Renal pelvis (tissue), 1 donor: ENCODE measurements at regions not wholly inside any gene's neighbourhood (a gene's known extent, or its start where the extent isn't known, plus 50 kb on each side); places are given as distances from the start of the nearest gene placed in this dataset.
A peak's percentile ranks its signal among the peaks of the same experiment; 100 is the strongest.
"Not testable (repeated sequence)": the region's sequence is repeated elsewhere in the genome, so short reads cannot be mapped to it uniquely, and the experiment has no call there.

ENCODE experiments used
- DNase-seq: peaks from one replicate; pipeline ENCODE4 v3.0.0-alpha.2; 2013

- no peak for DNase-seq
Observed at GRCh38 chr6:62889240-62889639, 322.0 kb upstream of the FKBP1C start.

DNA sequence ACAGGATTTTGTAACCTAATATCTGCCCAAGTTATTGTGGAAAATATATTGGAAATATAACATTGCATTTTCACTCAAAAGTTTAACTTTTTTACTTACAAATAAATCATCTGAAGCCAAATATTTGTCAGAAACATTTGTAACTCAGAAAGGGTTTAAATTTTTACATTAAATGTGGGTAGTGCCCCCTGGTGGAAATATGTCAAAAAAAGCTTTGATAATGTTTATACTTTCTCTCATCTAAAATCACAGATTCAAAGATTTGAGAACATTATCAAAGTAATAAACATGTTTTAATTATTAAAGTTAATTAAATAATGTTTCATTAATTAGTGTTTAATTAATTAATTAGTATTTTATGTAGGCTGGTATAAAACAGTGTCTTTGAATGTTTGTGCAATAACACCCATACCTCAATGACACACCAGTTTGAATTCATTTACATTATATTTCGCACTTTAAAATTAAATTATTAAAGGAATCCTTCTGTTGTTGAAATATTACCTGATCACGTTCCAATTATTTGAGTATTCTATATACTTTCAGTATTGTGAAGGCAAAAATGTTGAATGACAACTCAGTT lies 320.1 kb upstream of the FKBP1C start:
- DNase-seq = peak; percentile 1

DNA sequence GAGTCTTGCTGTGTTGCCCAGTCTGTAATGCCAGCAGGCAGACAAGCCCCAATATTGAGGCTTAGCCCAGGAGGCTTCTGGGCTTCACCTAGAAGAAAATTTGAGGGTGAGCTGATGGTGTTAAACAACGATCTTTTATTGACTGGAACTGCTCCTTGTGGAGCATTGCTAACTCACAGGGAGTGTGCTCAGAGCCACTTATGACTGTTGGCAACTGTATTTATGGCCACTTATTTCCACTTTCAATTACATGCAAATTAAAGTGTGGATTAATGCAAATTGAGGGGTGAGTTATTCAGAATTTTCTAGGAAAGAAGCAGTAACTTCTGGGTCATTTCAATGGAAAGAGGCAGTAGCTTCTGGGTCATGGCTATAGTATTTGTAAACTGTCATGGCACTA lies 317.2 kb upstream of the FKBP1C start:
- no peak for DNase-seq

GRCh38 chr6:62903266-62903665 lies 308.0 kb upstream of the FKBP1C start:
- DNase-seq = no peak

DNA sequence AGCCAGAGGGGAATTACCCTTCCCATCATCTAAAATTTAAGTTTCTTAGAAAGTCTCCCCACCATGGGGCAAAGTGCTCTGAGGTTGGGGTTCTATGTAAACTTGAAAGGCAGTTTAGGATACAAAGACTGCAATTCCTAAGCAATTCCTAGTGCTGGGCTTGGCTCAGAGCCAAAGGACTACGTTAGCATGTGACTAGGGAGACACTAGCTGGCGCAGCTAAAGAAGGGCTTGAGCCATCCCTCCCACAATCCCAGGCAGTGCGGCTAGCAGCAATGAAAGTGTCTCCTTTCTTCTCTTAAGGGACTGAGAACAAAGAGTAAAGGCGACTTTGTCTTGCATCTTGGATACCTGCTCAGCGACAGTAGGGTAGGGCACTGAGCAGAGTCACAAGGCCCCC lies 306.6 kb upstream of the FKBP1C start:
- no peak for DNase-seq

- no peak for DNase-seq
Observed at GRCh38 chr6:62914530-62914929, 296.7 kb upstream of the FKBP1C start.

- DNase-seq = no peak
Observed at GRCh38 chr6:62923728-62924127, 287.5 kb upstream of the FKBP1C start.

GRCh38 chr6:62940848-62941247 lies 270.4 kb upstream of the FKBP1C start:
- DNase-seq = no peak

DNA sequence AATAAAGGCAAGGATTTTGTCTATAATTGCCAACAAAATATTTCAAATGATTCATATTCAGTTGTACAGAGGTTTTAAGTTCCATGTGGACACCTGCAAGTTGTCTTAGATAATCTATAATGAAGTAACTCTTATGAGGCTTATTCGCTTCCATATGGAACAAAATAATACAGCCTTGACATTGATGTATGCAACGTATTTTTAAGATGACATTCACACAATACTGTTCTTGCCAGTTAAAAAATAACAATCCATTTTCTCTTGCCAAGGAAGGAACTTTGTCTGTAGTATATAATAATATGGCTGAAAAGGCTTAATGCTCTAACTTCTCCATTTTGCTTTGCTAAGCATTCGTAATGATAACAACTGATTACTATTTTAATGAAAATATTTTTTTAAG lies 269.3 kb upstream of the FKBP1C start:
- no peak for DNase-seq

- no peak for DNase-seq
Observed at GRCh38 chr6:62968834-62969233, 242.4 kb upstream of the FKBP1C start.

GRCh38 chr6:62971976-62972658 lies 239.2 kb upstream of the FKBP1C start:
- peak; percentile 9 for DNase-seq

DNA sequence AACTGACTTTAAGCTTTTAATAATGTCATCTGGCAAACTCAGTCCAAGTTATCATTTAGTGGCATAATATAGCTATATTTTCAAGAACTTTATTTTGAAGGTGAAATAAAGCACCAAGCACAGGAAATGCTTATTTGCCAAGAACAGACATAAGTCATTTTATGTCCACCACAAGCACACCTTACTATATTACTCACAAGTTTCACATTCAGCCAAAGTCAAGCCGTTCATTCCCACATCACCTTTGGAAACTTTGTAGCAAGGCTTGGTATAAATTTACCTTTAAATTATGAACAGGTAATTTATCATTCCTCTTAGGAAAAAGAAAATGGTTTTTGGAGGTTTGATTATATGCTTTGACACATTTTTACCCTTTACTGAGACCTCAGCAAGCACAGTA lies 236.8 kb upstream of the FKBP1C start:
- DNase-seq = no peak

- DNase-seq = no peak
Observed at GRCh38 chr6:62976566-62976965, 234.7 kb upstream of the FKBP1C start.

DNA sequence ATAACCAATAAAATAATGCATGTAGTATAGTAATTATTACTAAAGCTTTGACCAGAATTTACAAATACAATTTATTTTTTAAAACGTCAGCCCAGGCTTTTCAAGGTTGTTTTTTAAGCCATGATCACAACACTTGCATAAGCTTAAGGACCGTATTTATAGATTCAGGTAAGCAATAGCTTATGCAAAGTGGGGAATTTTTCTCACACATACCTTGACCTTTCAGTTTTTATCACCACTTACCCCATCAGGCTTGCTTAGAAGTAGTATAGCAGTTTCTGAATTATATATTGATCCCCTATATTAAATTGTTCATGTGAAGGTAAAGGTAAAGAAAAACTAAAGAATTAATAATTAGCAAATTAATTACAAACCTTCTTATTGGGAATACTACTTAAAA lies 232.3 kb upstream of the FKBP1C start:
- no peak for DNase-seq

GRCh38 chr6:62980093-62980492 lies 231.2 kb upstream of the FKBP1C start:
- DNase-seq = no peak

DNA sequence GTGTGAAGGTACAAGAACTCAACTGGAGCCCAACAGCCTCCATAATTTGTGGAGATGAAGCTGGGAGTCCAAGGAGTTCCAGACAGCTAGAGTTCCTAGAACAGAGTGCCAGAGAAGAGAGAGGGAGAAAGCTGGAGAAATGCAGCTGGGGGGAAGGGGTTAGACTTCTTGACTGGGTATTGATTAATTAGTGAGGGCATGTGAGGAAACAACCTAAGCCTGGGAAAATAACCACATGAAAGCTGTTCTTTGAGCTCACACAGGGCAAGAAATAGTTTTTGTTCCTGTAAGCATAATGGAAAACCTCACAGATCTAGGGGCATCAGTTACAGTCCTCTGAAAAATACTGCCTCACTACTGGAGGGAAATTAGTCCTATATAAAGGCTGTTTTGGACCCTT lies 230.5 kb upstream of the FKBP1C start:
- DNase-seq = no peak

GRCh38 chr6:62982951-62983350 lies 228.3 kb upstream of the FKBP1C start:
- no peak for DNase-seq

DNA sequence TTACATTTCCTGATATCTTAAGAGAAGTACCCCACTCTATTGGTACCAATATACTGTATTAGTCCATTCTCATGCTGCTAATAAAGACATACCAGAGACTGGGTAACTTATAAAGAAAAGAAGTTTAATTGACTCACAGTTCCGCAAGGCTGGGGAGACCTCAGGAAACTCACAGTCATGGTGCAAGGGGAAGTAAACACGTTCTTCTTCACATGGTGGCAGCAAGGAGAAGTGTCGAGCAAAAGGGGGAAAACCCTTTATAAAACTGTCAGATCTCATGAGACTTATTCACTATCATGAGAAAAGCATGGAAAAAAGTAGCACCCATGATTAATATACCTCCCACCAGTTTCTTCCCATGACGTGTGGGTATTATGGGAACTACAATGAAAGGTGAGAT lies 219.6 kb upstream of the FKBP1C start:
- not testable (repeated sequence) for DNase-seq

DNA sequence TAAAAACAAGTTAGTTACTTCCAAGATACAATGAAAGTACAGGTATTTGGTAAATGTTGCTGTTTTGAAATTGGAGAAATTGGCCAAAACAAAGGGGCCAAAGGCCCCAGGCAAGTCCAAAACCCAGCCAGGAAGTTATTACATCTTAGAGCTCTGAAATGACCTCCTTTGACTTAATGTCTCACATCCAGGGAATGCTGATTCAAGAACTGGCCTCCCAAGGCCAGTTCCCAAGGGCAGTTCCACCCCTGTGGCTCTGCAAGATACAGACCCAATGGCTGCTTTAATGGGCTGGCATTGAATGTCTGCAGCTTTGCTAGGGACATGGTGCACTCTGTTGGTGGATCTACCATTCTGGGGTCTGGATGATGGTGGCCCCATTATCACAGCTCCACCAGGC lies 217.3 kb upstream of the FKBP1C start:
- DNase-seq = no peak

DNA sequence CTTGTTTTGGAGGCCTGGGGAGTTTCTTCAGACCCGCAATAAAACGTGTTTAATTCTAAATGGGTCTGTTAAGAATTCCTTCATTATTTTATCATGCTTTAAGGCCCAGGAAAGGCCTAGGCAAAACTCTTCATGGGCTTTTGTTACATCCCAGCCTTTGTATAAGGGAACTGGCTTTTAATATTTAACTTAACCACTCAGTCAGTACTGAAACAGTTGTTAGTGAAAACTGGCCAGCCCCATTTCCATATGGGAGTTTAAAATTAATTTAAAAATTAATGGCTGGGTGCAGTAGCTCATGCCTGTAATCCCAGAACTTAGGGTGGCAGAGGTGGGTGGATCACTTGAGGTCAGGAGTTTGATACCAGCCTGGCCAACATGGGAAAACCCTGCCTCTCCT lies 213.2 kb upstream of the FKBP1C start:
- no peak for DNase-seq

DNA sequence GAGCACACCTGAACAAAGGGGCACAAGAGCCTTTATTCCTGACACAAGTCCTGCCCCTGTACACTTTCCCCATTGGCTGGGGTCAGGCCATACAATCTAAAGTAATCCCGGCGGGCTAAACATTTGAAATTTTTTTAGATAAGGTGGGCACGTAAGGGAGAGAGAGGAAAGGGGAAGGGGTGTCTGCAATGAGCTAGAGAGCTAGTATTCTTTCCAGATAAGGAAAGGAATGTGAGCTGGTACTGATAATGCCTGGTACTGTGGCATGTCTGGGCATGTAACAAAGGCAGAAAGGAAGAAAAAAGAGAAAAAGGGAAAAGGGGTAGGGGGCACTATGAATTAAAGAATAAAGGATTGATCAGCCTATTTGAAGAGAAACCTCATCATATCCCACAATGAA lies 212.0 kb upstream of the FKBP1C start:
- DNase-seq = not testable (repeated sequence)

- DNase-seq = no peak
Observed at GRCh38 chr6:62999796-63000195, 211.5 kb upstream of the FKBP1C start.

GRCh38 chr6:63006018-63006417 lies 205.3 kb upstream of the FKBP1C start:
- DNase-seq = not testable (repeated sequence)

- not testable (repeated sequence) for DNase-seq
Observed at GRCh38 chr6:63010962-63011361, 200.3 kb upstream of the FKBP1C start.
